ENCODE measurements at regions not wholly inside any gene's neighbourhood (a gene's known extent, or its start where the extent isn't known, plus 50 kb on each side); places are given as distances from the start of the nearest gene placed in this dataset.

DNA sequence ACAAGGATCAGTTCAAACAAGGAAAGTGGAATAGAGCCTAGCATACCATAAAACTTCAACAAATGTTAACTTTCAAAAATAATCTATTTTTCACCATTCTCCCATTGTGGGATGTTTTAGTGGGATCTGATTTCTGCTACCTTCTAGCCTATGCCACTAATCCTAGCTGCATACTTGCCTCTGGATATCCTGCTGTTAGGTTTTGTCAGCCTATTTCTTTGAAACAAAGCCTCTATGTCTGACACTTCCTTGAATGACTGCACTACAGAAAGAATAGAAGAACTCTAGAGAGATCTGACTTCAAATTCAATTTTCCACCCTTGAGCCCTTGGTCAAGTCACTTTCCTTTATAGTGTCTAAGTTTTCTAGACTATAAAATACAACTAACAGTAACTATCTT lies 291.5 kb downstream of the PTH2R start:
- TF ChIP-seq, protein P1, sequence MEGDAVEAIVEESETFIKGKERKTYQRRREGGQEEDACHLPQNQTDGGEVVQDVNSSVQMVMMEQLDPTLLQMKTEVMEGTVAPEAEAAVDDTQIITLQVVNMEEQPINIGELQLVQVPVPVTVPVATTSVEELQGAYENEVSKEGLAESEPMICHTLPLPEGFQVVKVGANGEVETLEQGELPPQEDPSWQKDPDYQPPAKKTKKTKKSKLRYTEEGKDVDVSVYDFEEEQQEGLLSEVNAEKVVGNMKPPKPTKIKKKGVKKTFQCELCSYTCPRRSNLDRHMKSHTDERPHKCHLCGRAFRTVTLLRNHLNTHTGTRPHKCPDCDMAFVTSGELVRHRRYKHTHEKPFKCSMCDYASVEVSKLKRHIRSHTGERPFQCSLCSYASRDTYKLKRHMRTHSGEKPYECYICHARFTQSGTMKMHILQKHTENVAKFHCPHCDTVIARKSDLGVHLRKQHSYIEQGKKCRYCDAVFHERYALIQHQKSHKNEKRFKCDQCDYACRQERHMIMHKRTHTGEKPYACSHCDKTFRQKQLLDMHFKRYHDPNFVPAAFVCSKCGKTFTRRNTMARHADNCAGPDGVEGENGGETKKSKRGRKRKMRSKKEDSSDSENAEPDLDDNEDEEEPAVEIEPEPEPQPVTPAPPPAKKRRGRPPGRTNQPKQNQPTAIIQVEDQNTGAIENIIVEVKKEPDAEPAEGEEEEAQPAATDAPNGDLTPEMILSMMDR (IDR thresholded peaks at IDR 0.05) = no peak
- no peak for TF ChIP-seq POLR2A (IDR thresholded peaks at IDR 0.05)

Measured in esophagus squamous epithelium (tissue), 4 donors.